Kidney (tissue), 13 donors: ENCODE measurements at regions not wholly inside any gene's neighbourhood (a gene's known extent, or its start where the extent isn't known, plus 50 kb on each side); places are given as distances from the start of the nearest gene placed in this dataset.

ENCODE experiments used
- DNase-seq, 5 donors: peaks; one replicate each; pipeline ENCODE4 v3.0.0-alpha.2; 2013 to 2020
- FAIRE-seq: peaks from 2 replicates; lab custom pipeline; 2012; peaks lifted over from hg19 to GRCh38; lab: Jason Lieb, UNC
- H3K27ac ChIP-seq, 2 donors: one replicate each; pipeline ENCODE4 v1.7.0; 2013; ENCODE audit warnings: low read depth in 2 of 2, low read length in 2 of 2, inconsistent platforms in 1 of 2
- H3K27me3 ChIP-seq: one replicate; pipeline ENCODE4 v1.7.1; 2013; ENCODE audit warnings: low read length, inconsistent platforms; ENCODE audit not compliant: control insufficient read depth, insufficient read depth
- H3K36me3 ChIP-seq, 3 donors: one replicate each; pipeline versions ENCODE4 v1.7.0 to v1.7.1; 2013; ENCODE audit warnings: low read length in 3 of 3, control low read depth in 1 of 3, inconsistent platforms in 1 of 3; ENCODE audit not compliant: insufficient read depth in 3 of 3, control insufficient read depth in 2 of 3
- H3K4me1 ChIP-seq, 3 donors: one replicate each; pipeline versions ENCODE4 v1.7.0 to v1.7.1; 2013; ENCODE audit warnings: low read length in 3 of 3, inconsistent platforms in 1 of 3, low read depth in 1 of 3; ENCODE audit not compliant: control insufficient read depth in 2 of 3, insufficient read depth in 2 of 3
- H3K4me3 ChIP-seq, 3 donors: one replicate each; pipeline versions ENCODE4 v1.7.0 to v1.8.1; 2013; ENCODE audit warnings: low read length in 3 of 3, control low read depth in 1 of 3, inconsistent platforms in 1 of 3
- H3K9ac ChIP-seq, 3 donors: one replicate each; pipeline versions ENCODE4 v1.7.0 to v1.7.1; 2013; ENCODE audit warnings: low read length in 3 of 3, control low read depth in 1 of 3, inconsistent platforms in 1 of 3
- H3K9me3 ChIP-seq, 3 donors: one replicate each; pipeline versions ENCODE4 v1.7.0 to v1.7.1; 2013; ENCODE audit warnings: low read length in 3 of 3, control low read depth in 1 of 3, inconsistent platforms in 1 of 3; ENCODE audit not compliant: control insufficient read depth in 2 of 3, insufficient read depth in 1 of 3
- intact Hi-C: fragments of 100-400 bp; cut with DNase I; formaldehyde crosslinking; loops from one replicate; pipeline ENCODE4 v1.11.1; 2022
- TF ChIP-seq, protein P1 (sequence below): IDR thresholded peaks from 3 replicates; pipeline ENCODE4 v1.5.1; 2012; ENCODE audit warnings: mild to moderate bottlenecking, moderate library complexity, borderline replicate concordance; ENCODE audit not compliant: insufficient read depth; ENCODE audit errors: extremely low read depth
- donor health status: control.
- donor health status: control.
- donor health status: control.
- donor health status: control.
- donor health status: control.
- donor health status: DM: yes; HTN: yes; CAD: no.
- donor health status: Normal renal cell carcinoma (clear cell type).

DNA sequence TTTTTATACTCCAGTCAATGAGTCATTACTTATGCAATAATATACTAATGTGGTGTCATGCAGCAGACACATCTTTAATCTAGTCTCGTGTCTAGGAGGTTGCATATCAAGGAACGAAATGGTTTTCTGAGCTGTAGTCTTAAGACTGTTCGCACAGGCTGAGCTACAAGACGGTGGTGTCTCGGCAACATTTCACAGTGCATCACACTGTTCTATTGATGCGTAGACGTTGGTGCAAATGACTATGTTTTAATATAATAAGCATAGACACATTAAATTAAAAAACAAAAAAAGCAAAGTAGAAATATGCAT, 864.2 kb downstream of the GALR1 start:
- H3K27ac ChIP-seq = no peak overlapping the region
- H3K27me3 ChIP-seq = no peaks in the 10 kb centered on the region
- intact Hi-C loops = no loop called here
- H3K9ac ChIP-seq = no peak overlapping the region
- H3K4me1 ChIP-seq = no peaks in the 10 kb centered on the region
- TF ChIP-seq, protein P1, sequence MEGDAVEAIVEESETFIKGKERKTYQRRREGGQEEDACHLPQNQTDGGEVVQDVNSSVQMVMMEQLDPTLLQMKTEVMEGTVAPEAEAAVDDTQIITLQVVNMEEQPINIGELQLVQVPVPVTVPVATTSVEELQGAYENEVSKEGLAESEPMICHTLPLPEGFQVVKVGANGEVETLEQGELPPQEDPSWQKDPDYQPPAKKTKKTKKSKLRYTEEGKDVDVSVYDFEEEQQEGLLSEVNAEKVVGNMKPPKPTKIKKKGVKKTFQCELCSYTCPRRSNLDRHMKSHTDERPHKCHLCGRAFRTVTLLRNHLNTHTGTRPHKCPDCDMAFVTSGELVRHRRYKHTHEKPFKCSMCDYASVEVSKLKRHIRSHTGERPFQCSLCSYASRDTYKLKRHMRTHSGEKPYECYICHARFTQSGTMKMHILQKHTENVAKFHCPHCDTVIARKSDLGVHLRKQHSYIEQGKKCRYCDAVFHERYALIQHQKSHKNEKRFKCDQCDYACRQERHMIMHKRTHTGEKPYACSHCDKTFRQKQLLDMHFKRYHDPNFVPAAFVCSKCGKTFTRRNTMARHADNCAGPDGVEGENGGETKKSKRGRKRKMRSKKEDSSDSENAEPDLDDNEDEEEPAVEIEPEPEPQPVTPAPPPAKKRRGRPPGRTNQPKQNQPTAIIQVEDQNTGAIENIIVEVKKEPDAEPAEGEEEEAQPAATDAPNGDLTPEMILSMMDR = no peak
- DNase-seq (no peak), FAIRE-seq (no peak)
- no peak overlapping the region for H3K4me3 ChIP-seq
- H3K9me3 ChIP-seq = peaks cover 0 to 1% (median 0%) of the 10 kb centered on the region in 3 donors
- H3K36me3 ChIP-seq = no peaks in the 10 kb centered on the region

DNA sequence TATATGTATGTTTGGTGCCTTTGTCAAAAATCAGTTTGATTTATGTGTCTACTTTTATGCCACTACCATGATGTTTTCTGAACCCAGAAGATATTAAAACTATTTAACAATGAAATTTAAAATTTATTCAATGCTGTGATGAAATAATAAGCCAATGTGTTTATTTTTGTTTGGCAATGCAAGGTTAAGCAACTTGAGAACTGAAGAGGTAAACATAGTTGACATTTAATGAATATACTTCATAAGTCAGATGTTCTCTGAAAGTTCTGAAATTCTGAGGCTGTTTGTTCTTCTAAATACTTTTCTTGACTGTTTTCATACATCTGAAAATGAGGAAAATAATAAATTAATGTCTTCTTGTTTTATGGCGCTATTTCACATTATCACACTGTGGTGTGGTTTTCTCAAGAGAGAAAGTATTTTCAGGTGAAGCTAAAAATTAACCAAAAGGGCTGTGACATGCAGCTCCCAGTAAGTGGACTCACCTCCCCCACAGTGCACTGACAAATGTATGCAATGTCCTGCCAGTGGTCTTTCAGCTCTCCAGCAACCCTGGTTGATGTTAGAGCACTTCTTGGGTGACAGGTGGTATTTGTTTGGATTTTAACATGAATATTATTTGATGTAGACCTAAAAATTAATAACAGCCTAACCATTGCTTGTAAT, 863.6 kb upstream of the SALL3 start:
- no peak overlapping the region for H3K4me3 ChIP-seq
- peak in 2 of 5 donors; percentile 22 to 40 for DNase-seq
- TF ChIP-seq, protein P1 = no peak
- H3K36me3 ChIP-seq = no peaks in the 10 kb centered on the region
- no peak for FAIRE-seq
- intact Hi-C loops = no loop called here
- no peak overlapping the region for H3K27ac ChIP-seq
- no peak overlapping the region for H3K9ac ChIP-seq
- no peaks in the 10 kb centered on the region for H3K27me3 ChIP-seq
- peaks cover 1 to 4% (median 3%) of the 10 kb centered on the region in 3 donors for H3K9me3 ChIP-seq
- H3K4me1 ChIP-seq = no peaks in the 10 kb centered on the region

DNA sequence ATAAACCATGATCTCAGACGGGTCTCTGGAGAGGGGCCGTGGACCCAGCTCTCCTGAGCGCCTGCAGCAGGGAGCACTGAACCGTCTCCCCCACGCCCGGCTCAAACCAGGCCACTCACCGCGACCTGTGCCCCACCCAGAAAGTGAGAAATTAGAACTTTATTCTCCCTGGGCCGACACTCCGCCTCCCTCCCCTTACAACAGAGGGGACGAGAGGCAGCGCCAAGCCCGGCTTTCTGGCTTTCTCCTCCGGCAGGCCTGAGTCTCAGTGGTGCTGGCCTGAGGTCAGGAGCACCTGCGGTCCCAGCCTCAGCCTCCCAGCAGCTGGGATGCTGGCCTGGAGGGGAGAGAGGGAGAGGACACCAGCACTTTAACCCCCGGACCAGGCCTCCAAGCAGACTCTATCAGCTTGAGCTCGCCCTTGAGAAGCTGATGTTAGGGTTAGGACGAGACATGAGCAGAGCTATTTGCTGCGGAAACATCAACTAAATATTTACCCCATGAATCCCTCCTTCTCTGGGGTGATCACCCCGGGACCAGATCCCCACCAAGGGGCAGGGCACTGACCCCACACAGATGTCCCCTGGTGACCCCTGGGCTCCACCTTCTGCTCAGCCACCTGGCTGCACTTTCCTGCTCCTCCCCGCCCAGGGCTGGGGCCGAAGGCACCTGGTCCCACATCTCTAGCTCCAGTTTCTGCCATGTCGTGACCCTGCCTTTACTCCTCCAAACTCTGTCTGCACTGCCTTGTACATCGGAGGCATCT, 856.3 kb upstream of the SALL3 start:
- DNase-seq (peak in 1 of 5 donors; percentile 58), FAIRE-seq (no peak)
- Histone ChIP-seq H3K36me3 (no peaks in the 10 kb centered on the region), H3K9ac (no peak overlapping the region), H3K9me3 (peaks cover 0 to 4% (median 3%) of the 10 kb centered on the region in 3 donors), H3K4me1 (no peaks in the 10 kb centered on the region), H3K27me3 (no peaks in the 10 kb centered on the region), H3K27ac (no peak overlapping the region), H3K4me3 (no peak overlapping the region)
- TF ChIP-seq, protein P1 = no peak
- intact Hi-C loops = no loop called here
